ENCODE measurements at regions not wholly inside any gene's neighbourhood (a gene's known extent, or its start where the extent isn't known, plus 50 kb on each side); places are given as distances from the start of the nearest gene placed in this dataset.

GRCh38 chr14:28299227-28299626 lies 467.4 kb upstream of the FOXG1 start:
- Mint-ChIP-seq H3K36me3 (ENCODE audit: unreplicated experiment) (no peaks in the 10 kb centered on the region), H3K4me1 (ENCODE audit: unreplicated experiment) (peaks cover 3% of the 10 kb centered on the region), H3K27me3 (ENCODE audit: unreplicated experiment) (peaks cover 3% of the 10 kb centered on the region), H3K27ac (ENCODE audit: unreplicated experiment) (no peak overlapping the region), H3K4me3 (ENCODE audit: unreplicated experiment) (no peak overlapping the region), H3K9me3 (ENCODE audit: unreplicated experiment) (peaks cover 6% of the 10 kb centered on the region)
- DNase-seq (ENCODE audit: extremely low spot score, unreplicated experiment), result no peak
- no peak for TF ChIP-seq CTCF (IDR thresholded peaks at IDR 0.05)

- H3K36me3 Mint-ChIP-seq (ENCODE audit: unreplicated experiment), result no peaks in the 10 kb centered on the region
- H3K27me3 Mint-ChIP-seq (ENCODE audit: unreplicated experiment), result no peaks in the 10 kb centered on the region
- peaks cover 3% of the 10 kb centered on the region for H3K4me1 Mint-ChIP-seq (ENCODE audit: unreplicated experiment)
- DNase-seq (ENCODE audit: extremely low spot score, unreplicated experiment), result no peak
- no peak overlapping the region for H3K4me3 Mint-ChIP-seq (ENCODE audit: unreplicated experiment)
- no peak overlapping the region for H3K27ac Mint-ChIP-seq (ENCODE audit: unreplicated experiment)
- TF ChIP-seq CTCF (IDR thresholded peaks at IDR 0.05), result no peak
- peaks cover 6% of the 10 kb centered on the region for H3K9me3 Mint-ChIP-seq (ENCODE audit: unreplicated experiment)
These were observed 466.2 kb upstream of the FOXG1 start for GRCh38 chr14:28300356-28300755.

- TF ChIP-seq CTCF (IDR thresholded peaks at IDR 0.05), result no peak
- no peak overlapping the region for H3K27ac Mint-ChIP-seq (ENCODE audit: unreplicated experiment)
- no peaks in the 10 kb centered on the region for H3K27me3 Mint-ChIP-seq (ENCODE audit: unreplicated experiment)
- peaks cover 6% of the 10 kb centered on the region for H3K9me3 Mint-ChIP-seq (ENCODE audit: unreplicated experiment)
- H3K4me3 Mint-ChIP-seq (ENCODE audit: unreplicated experiment), result no peak overlapping the region
- DNase-seq (ENCODE audit: extremely low spot score, unreplicated experiment), result no peak
- H3K36me3 Mint-ChIP-seq (ENCODE audit: unreplicated experiment), result no peaks in the 10 kb centered on the region
- peaks cover 3% of the 10 kb centered on the region for H3K4me1 Mint-ChIP-seq (ENCODE audit: unreplicated experiment)
These were observed 465.4 kb upstream of the FOXG1 start for GRCh38 chr14:28301179-28301578.

- H3K4me1 Mint-ChIP-seq (ENCODE audit: unreplicated experiment), result peaks cover 3% of the 10 kb centered on the region
- H3K9me3 Mint-ChIP-seq (ENCODE audit: unreplicated experiment), result peaks cover 6% of the 10 kb centered on the region
- no peak overlapping the region for H3K27ac Mint-ChIP-seq (ENCODE audit: unreplicated experiment)
- TF ChIP-seq CTCF (IDR thresholded peaks at IDR 0.05), result no peak
- H3K4me3 Mint-ChIP-seq (ENCODE audit: unreplicated experiment), result no peak overlapping the region
- H3K27me3 Mint-ChIP-seq (ENCODE audit: unreplicated experiment), result no peaks in the 10 kb centered on the region
- no peak for DNase-seq (ENCODE audit: extremely low spot score, unreplicated experiment)
- no peaks in the 10 kb centered on the region for H3K36me3 Mint-ChIP-seq (ENCODE audit: unreplicated experiment)
These were observed 463.3 kb upstream of the FOXG1 start for GRCh38 chr14:28303248-28303647.

- Mint-ChIP-seq H3K36me3 (ENCODE audit: unreplicated experiment) (no peaks in the 10 kb centered on the region), H3K4me1 (ENCODE audit: unreplicated experiment) (peaks cover 18% of the 10 kb centered on the region)
These were observed 460.6 kb upstream of the FOXG1 start for GRCh38 chr14:28305938-28306337.

More at GRCh38 chr14:28305938-28306337, 460.6 kb upstream of the FOXG1 start:
- H3K4me3 Mint-ChIP-seq (ENCODE audit: unreplicated experiment), result no peak overlapping the region
- no peak for TF ChIP-seq CTCF (IDR thresholded peaks at IDR 0.05)
- no peak overlapping the region for H3K27ac Mint-ChIP-seq (ENCODE audit: unreplicated experiment)
- peaks cover 6% of the 10 kb centered on the region for H3K9me3 Mint-ChIP-seq (ENCODE audit: unreplicated experiment)
- DNase-seq (ENCODE audit: extremely low spot score, unreplicated experiment), result no peak
- no peaks in the 10 kb centered on the region for H3K27me3 Mint-ChIP-seq (ENCODE audit: unreplicated experiment)

All from osteocyte (in vitro differentiated cells).